Parathyroid adenoma (tissue), 2 donors: ENCODE measurements at regions not wholly inside any gene's neighbourhood (a gene's known extent, or its start where the extent isn't known, plus 50 kb on each side); places are given as distances from the start of the nearest gene placed in this dataset.
"Not testable (repeated sequence)": the region's sequence is repeated elsewhere in the genome, so short reads cannot be mapped to it uniquely, and the experiment has no call there.

Experiments used
- H2AFZ ChIP-seq: fragments of 300-600 bp; sonication (generic); one replicate; pipeline ENCODE4 v1.7.0; 2017; ENCODE audit warnings: antibody characterized with exemption, mild to moderate bottlenecking
- H3K27ac ChIP-seq: fragments of 300-600 bp; sonication (generic); one replicate; pipeline ENCODE4 v1.7.0; 2017
- H3K27me3 ChIP-seq: fragments of 300-600 bp; sonication (generic); one replicate; pipeline ENCODE4 v1.7.0; 2017; ENCODE audit warnings: low read length; ENCODE audit not compliant: control insufficient read depth, insufficient read depth
- H3K36me3 ChIP-seq: fragments of 300-600 bp; sonication (generic); one replicate; pipeline ENCODE4 v1.7.0; 2017; ENCODE audit warnings: low read length; ENCODE audit not compliant: control insufficient read depth, insufficient read depth
- H3K4me1 ChIP-seq: fragments of 300-600 bp; sonication (generic); one replicate; pipeline ENCODE4 v1.7.0; 2017; ENCODE audit warnings: control low read depth
- H3K4me2 ChIP-seq: fragments of 300-600 bp; sonication (generic); one replicate; pipeline ENCODE4 v1.7.0; 2017; ENCODE audit warnings: low read length
- H3K4me3 ChIP-seq: fragments of 300-600 bp; sonication (generic); one replicate; pipeline ENCODE4 v1.7.0; 2017; ENCODE audit warnings: low read depth, low read length
- H3K79me2 ChIP-seq: fragments of 300-600 bp; sonication (generic); one replicate; pipeline ENCODE4 v1.7.0; 2017; ENCODE audit warnings: control low read depth
- H3K9ac ChIP-seq: fragments of 300-600 bp; sonication (generic); one replicate; pipeline ENCODE4 v1.7.0; 2017; ENCODE audit warnings: mild to moderate bottlenecking
- H3K9me3 ChIP-seq: fragments of 300-600 bp; sonication (generic); one replicate; pipeline ENCODE4 v1.7.0; 2017; ENCODE audit warnings: low read length; ENCODE audit not compliant: control insufficient read depth
- CTCF ChIP-seq: fragments of 300-600 bp; sonication (generic); IDR thresholded peaks from one replicate; pipeline ENCODE4 v1.7.0; 2017; ENCODE audit warnings: antibody characterized with exemption, mild to moderate bottlenecking
- donor health status: primary hyperparathyroidism.

DNA sequence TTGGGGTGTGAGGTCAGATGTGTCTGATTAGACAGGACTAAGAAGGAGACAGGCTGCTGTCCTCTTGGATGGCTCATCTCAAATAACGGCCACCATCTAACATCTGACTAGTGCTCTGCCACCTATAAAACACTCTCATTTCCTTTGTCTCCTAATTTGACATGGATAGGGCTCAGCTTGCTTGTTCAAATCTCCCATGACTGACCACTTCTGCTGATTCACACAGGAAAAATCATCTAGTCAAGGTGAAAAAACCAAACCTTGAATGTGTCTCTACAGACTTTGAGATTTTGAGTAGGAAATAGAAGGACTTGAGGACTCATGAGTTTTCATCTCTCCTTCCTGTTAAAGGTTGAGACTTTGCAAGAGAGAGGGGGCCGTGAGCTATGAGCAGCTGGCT is 150.6 kb downstream of the IER5 start:
- TF ChIP-seq CTCF: no peak
- H3K27ac ChIP-seq: no peak overlapping the region
- H3K9ac ChIP-seq: no peak overlapping the region

DNA sequence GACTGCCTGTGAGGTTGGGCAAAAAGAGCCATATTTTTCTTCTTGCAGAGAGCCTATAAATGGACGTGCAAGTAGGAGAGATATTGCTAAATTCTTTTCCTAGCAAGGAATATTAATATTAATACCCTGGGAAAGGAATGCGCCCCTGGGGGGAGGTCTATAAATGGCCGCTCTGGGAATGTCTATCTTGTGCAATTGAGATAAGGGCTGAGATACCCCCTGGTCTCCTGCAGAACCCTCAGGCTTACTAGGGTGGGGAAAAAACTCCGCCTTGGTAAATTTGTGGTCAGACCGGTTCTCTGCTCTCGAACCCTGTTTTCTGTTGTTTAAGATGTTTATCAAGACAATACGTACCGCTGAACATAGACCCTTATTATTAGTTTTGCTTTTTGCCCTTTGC is 157.8 kb downstream of the IER5 start:
- not testable (repeated sequence) for H3K9ac ChIP-seq, H3K36me3 ChIP-seq, H3K4me3 ChIP-seq, H3K79me2 ChIP-seq, H3K27ac ChIP-seq, H3K4me2 ChIP-seq, H3K9me3 ChIP-seq, H3K27me3 ChIP-seq, H3K4me1 ChIP-seq, H2AFZ ChIP-seq

More for the DNA sequence above, 150.6 kb downstream of the IER5 start:
- Histone ChIP-seq H3K27me3 (no peaks in the 10 kb centered on the region), H3K4me3 (no peak overlapping the region), H3K4me1 (no peaks in the 10 kb centered on the region), H3K79me2 (no peaks in the 10 kb centered on the region), H3K9me3 (no peaks in the 10 kb centered on the region), H2AFZ (no peak overlapping the region), H3K36me3 (no peaks in the 10 kb centered on the region), H3K4me2 (no peak overlapping the region)

DNA sequence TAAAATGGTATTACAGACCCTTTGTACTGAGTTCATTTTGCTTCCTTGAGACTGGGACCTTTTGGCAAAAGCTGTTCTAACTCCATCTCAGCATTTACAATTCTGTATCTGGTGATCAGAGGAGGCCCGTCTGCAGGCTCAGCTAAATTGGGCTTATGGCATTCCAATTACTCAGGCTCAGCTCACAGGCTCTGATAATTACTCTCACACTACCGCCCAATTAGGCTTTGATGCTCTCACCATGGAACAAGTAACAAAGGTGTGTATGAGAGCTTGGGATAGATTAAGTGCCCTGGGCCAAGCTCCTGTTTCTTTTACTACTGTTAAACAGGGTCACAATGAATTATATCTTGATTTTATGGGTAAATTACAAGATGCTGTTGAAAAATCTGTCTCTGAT is 159.9 kb downstream of the IER5 start:
- H3K27ac ChIP-seq, H3K9me3 ChIP-seq, H3K4me1 ChIP-seq: not testable (repeated sequence)

GRCh38 chr1:181249186-181249585 is 160.7 kb downstream of the IER5 start:
- H3K9me3 ChIP-seq: no peaks in the 10 kb centered on the region
- H3K79me2 ChIP-seq: no peaks in the 10 kb centered on the region
- H3K4me3 ChIP-seq: no peak overlapping the region
- no peak overlapping the region for H3K4me2 ChIP-seq
- H2AFZ ChIP-seq: no peak overlapping the region
- TF ChIP-seq CTCF: no peak
- H3K27ac ChIP-seq: no peak overlapping the region
- H3K4me1 ChIP-seq: no peaks in the 10 kb centered on the region
- no peaks in the 10 kb centered on the region for H3K36me3 ChIP-seq
- H3K9ac ChIP-seq: no peak overlapping the region
- no peaks in the 10 kb centered on the region for H3K27me3 ChIP-seq

More for the DNA sequence above, 159.9 kb downstream of the IER5 start:
- not testable (repeated sequence) for H3K4me3 ChIP-seq, H3K79me2 ChIP-seq, H2AFZ ChIP-seq, H3K9ac ChIP-seq, H3K4me2 ChIP-seq, H3K27me3 ChIP-seq, H3K36me3 ChIP-seq

DNA sequence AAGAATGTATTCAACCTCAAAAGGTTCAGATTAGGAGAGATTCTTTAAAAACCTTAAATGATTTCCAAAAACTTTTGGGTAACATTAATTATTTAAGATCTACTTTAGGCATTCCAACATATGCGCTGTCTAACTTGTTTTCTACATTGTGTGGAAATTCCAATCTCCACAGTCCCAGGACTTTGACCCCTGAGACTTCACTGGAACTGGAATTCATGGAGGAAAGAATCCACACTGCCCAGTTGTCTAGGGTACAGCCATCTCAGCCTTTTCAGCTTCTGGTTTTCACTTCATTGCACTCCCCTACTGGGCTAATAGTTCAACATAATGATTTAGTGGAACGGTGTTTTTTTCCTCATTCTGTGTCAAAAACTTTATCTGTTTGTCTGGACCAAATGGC is 161.5 kb downstream of the IER5 start:
- no peak overlapping the region for H3K9ac ChIP-seq
- H3K36me3 ChIP-seq: no peaks in the 10 kb centered on the region
- TF ChIP-seq CTCF: no peak
- no peak overlapping the region for H3K4me3 ChIP-seq
- no peaks in the 10 kb centered on the region for H3K79me2 ChIP-seq
- H3K27ac ChIP-seq: no peak overlapping the region
- H3K9me3 ChIP-seq: no peaks in the 10 kb centered on the region
- no peaks in the 10 kb centered on the region for H3K4me1 ChIP-seq
- no peak overlapping the region for H3K4me2 ChIP-seq
- no peaks in the 10 kb centered on the region for H3K27me3 ChIP-seq
- H2AFZ ChIP-seq: no peak overlapping the region

- Histone ChIP-seq H3K4me2 (no peak overlapping the region), H3K4me1 (no peaks in the 10 kb centered on the region), H3K36me3 (no peaks in the 10 kb centered on the region), H3K27me3 (no peaks in the 10 kb centered on the region), H3K9me3 (no peaks in the 10 kb centered on the region), H3K79me2 (no peaks in the 10 kb centered on the region), H3K27ac (no peak overlapping the region), H2AFZ (no peak overlapping the region), H3K4me3 (no peak overlapping the region), H3K9ac (no peak overlapping the region)
- TF ChIP-seq CTCF: no peak
Measured at GRCh38 chr1:181251001-181251712, 162.7 kb downstream of the IER5 start.
